ENCODE measurements at regions not wholly inside any gene's neighbourhood (a gene's known extent, or its start where the extent isn't known, plus 50 kb on each side); places are given as distances from the start of the nearest gene placed in this dataset.

GRCh38 chr6:134468633-134469032 lies 150.7 kb upstream of the SGK1 start:
- Histone ChIP-seq H2AFZ (ENCODE audit: low read length) (no peak overlapping the region), H3K79me2 (ENCODE audit: control insufficient read depth, insufficient read depth, low read length) (no peaks in the 10 kb centered on the region), H4K20me1 (ENCODE audit: control insufficient read depth, extremely low read depth, insufficient read depth, low read length) (no peaks in the 10 kb centered on the region), H3K4me1 (ENCODE audit: control insufficient read depth, extremely low read depth, insufficient read depth, low read length) (no peaks in the 10 kb centered on the region), H3K9me3 (ENCODE audit: control insufficient read depth, insufficient read depth, low read depth, low read length) (no peaks in the 10 kb centered on the region), H3K4me2 (ENCODE audit: extremely low read depth, insufficient read depth, low read length) (no peak overlapping the region), H3K27me3 (ENCODE audit: control insufficient read depth, insufficient read depth, low read length) (no peaks in the 10 kb centered on the region), H3K27ac (ENCODE audit: insufficient read depth, low read length) (no peak overlapping the region), H3K9ac (ENCODE audit: insufficient read depth, low read length) (no peak overlapping the region), H3K4me3 (replicated peaks in 1 of 4; ENCODE audit: control extremely low read depth in 1 of 4, insufficient read depth in 1 of 4, low read depth in 3 of 4, low read length in 4 of 4) (no peak overlapping the region), H3K36me3 (ENCODE audit: control insufficient read depth, insufficient read depth, low read length) (no peaks in the 10 kb centered on the region)
- no peak for DNase-seq (ENCODE audit: low read depth in 2 of 2)
- no peak for TF ChIP-seq EZH2 (IDR thresholded peaks at IDR 0.05; ENCODE audit: low read length, missing control alignments)
- TF ChIP-seq, protein P1, sequence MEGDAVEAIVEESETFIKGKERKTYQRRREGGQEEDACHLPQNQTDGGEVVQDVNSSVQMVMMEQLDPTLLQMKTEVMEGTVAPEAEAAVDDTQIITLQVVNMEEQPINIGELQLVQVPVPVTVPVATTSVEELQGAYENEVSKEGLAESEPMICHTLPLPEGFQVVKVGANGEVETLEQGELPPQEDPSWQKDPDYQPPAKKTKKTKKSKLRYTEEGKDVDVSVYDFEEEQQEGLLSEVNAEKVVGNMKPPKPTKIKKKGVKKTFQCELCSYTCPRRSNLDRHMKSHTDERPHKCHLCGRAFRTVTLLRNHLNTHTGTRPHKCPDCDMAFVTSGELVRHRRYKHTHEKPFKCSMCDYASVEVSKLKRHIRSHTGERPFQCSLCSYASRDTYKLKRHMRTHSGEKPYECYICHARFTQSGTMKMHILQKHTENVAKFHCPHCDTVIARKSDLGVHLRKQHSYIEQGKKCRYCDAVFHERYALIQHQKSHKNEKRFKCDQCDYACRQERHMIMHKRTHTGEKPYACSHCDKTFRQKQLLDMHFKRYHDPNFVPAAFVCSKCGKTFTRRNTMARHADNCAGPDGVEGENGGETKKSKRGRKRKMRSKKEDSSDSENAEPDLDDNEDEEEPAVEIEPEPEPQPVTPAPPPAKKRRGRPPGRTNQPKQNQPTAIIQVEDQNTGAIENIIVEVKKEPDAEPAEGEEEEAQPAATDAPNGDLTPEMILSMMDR (conservative IDR thresholded peaks at IDR 0.05 in 1 of 2, IDR thresholded peaks at IDR 0.05 in 1 of 2; ENCODE audit: low read depth in 1 of 2, low read length in 2 of 2): no peak

- Histone ChIP-seq H4K20me1 (ENCODE audit: control insufficient read depth, extremely low read depth, insufficient read depth, low read length) (no peaks in the 10 kb centered on the region), H3K9me3 (ENCODE audit: control insufficient read depth, insufficient read depth, low read depth, low read length) (no peaks in the 10 kb centered on the region), H3K79me2 (ENCODE audit: control insufficient read depth, insufficient read depth, low read length) (no peaks in the 10 kb centered on the region), H3K9ac (ENCODE audit: insufficient read depth, low read length) (no peak overlapping the region), H3K36me3 (ENCODE audit: control insufficient read depth, insufficient read depth, low read length) (no peaks in the 10 kb centered on the region), H3K27ac (ENCODE audit: insufficient read depth, low read length) (no peak overlapping the region), H2AFZ (ENCODE audit: low read length) (no peak overlapping the region), H3K4me2 (ENCODE audit: extremely low read depth, insufficient read depth, low read length) (no peak overlapping the region), H3K27me3 (ENCODE audit: control insufficient read depth, insufficient read depth, low read length) (no peaks in the 10 kb centered on the region), H3K4me1 (ENCODE audit: control insufficient read depth, extremely low read depth, insufficient read depth, low read length) (no peaks in the 10 kb centered on the region), H3K4me3 (replicated peaks in 1 of 4; ENCODE audit: control extremely low read depth in 1 of 4, insufficient read depth in 1 of 4, low read depth in 3 of 4, low read length in 4 of 4) (no peak overlapping the region)
- no peak for DNase-seq (ENCODE audit: low read depth in 2 of 2)
- TF ChIP-seq, protein P1 (conservative IDR thresholded peaks at IDR 0.05 in 1 of 2, IDR thresholded peaks at IDR 0.05 in 1 of 2; ENCODE audit: low read depth in 1 of 2, low read length in 2 of 2): no peak
- TF ChIP-seq EZH2 (IDR thresholded peaks at IDR 0.05; ENCODE audit: low read length, missing control alignments): no peak
These were observed 149.7 kb upstream of the SGK1 start for GRCh38 chr6:134467620-134468019.

- H2AFZ ChIP-seq (ENCODE audit: low read length): no peak overlapping the region
These were observed 149.0 kb upstream of the SGK1 start for GRCh38 chr6:134466771-134467525.

More at GRCh38 chr6:134466771-134467525, 149.0 kb upstream of the SGK1 start:
- no peak overlapping the region for H3K4me3 ChIP-seq (replicated peaks in 1 of 4; ENCODE audit: control extremely low read depth in 1 of 4, insufficient read depth in 1 of 4, low read depth in 3 of 4, low read length in 4 of 4)
- H3K27me3 ChIP-seq (ENCODE audit: control insufficient read depth, insufficient read depth, low read length): no peaks in the 10 kb centered on the region
- no peaks in the 10 kb centered on the region for H4K20me1 ChIP-seq (ENCODE audit: control insufficient read depth, extremely low read depth, insufficient read depth, low read length)
- no peak overlapping the region for H3K4me2 ChIP-seq (ENCODE audit: extremely low read depth, insufficient read depth, low read length)
- DNase-seq (ENCODE audit: low read depth in 2 of 2): no peak
- no peaks in the 10 kb centered on the region for H3K36me3 ChIP-seq (ENCODE audit: control insufficient read depth, insufficient read depth, low read length)
- no peaks in the 10 kb centered on the region for H3K4me1 ChIP-seq (ENCODE audit: control insufficient read depth, extremely low read depth, insufficient read depth, low read length)
- no peaks in the 10 kb centered on the region for H3K9me3 ChIP-seq (ENCODE audit: control insufficient read depth, insufficient read depth, low read depth, low read length)
- no peaks in the 10 kb centered on the region for H3K79me2 ChIP-seq (ENCODE audit: control insufficient read depth, insufficient read depth, low read length)
- H3K9ac ChIP-seq (ENCODE audit: insufficient read depth, low read length): no peak overlapping the region
- H3K27ac ChIP-seq (ENCODE audit: insufficient read depth, low read length): no peak overlapping the region
- TF ChIP-seq, protein P1 (conservative IDR thresholded peaks at IDR 0.05 in 1 of 2, IDR thresholded peaks at IDR 0.05 in 1 of 2; ENCODE audit: low read depth in 1 of 2, low read length in 2 of 2): no peak
- TF ChIP-seq EZH2 (IDR thresholded peaks at IDR 0.05; ENCODE audit: low read length, missing control alignments): no peak
